Mucosa of descending colon (tissue), 3 donors: ENCODE measurements at regions not wholly inside any gene's neighbourhood (a gene's known extent, or its start where the extent isn't known, plus 50 kb on each side); places are given as distances from the start of the nearest gene placed in this dataset.

Experiments
- ATAC-seq: fragments of 200-7000 bp; cut with Tn5 transposase; one replicate; pipeline ENCODE4 v1.9.1; 2020; ENCODE audit warnings: mild to moderate bottlenecking, moderate library complexity
- DNase-seq, 3 donors: peaks; one replicate each; pipeline ENCODE4 v3.0.0-alpha.2; 2020
- H3K36me3 ChIP-seq: fragments of 200-600 bp; one replicate; pipeline ENCODE4 v1.8.0; 2021; ENCODE audit warnings: low read depth, mild to moderate bottlenecking
- H3K4me1 ChIP-seq: fragments of 200-600 bp; one replicate; pipeline ENCODE4 v1.8.0; 2021; ENCODE audit warnings: low read depth, mild to moderate bottlenecking
- H3K4me3 ChIP-seq: fragments of 200-600 bp; one replicate; pipeline ENCODE4 v1.8.0; 2021; ENCODE audit warnings: mild to moderate bottlenecking
- H3K9me3 ChIP-seq: fragments of 200-600 bp; one replicate; pipeline ENCODE4 v1.8.0; 2021; ENCODE audit warnings: mild to moderate bottlenecking
- CTCF ChIP-seq: fragments of 200-600 bp; IDR thresholded peaks from one replicate; pipeline ENCODE4 v1.8.0; 2022; ENCODE audit warnings: antibody characterized with exemption, mild to moderate bottlenecking
- intact Hi-C, 2 donors: fragments of 100-400 bp; cut with DNase I in 1 of 2; cut with micrococcal nuclease in 1 of 2; formaldehyde crosslinking; loops; one replicate each; pipeline versions ENCODE4 v1.11.0 to v1.11.1; 2022; cut with DNase I, micrococcal nuclease
- donor health status: DM: no; HTN: no; CAD: no; lungs with moderate emphysema.
- donor health status: DM: no; HTN: no; CAD: no.
- donor health status: DM: no; HTN: yes; CAD: no.

GRCh38 chr9:79469164-79469563, 102.6 kb upstream of the TLE4 start:
- H3K36me3 ChIP-seq = no peaks in the 10 kb centered on the region
- intact Hi-C loops = no loop called here

GRCh38 chr9:79470954-79471353, 100.8 kb upstream of the TLE4 start:
- H3K9me3 ChIP-seq = no peaks in the 10 kb centered on the region
- ATAC-seq = no peak

More at GRCh38 chr9:79469164-79469563, 102.6 kb upstream of the TLE4 start:
- ATAC-seq = no peak
- TF ChIP-seq CTCF = no peak
- Histone ChIP-seq H3K4me1 (no peaks in the 10 kb centered on the region), H3K9me3 (no peaks in the 10 kb centered on the region), H3K4me3 (no peak overlapping the region)
- DNase-seq = no peak

GRCh38 chr9:79471580-79472543, 99.9 kb upstream of the TLE4 start:
- peak; percentile 49 for ATAC-seq
- no peak for TF ChIP-seq CTCF
- Histone ChIP-seq H3K36me3 (no peaks in the 10 kb centered on the region), H3K4me1 (peaks cover 4% of the 10 kb centered on the region), H3K9me3 (no peaks in the 10 kb centered on the region), H3K4me3 (no peak overlapping the region)
- intact Hi-C loops = no loop called here
- peak in 2 of 3 donors; percentile 34 to 64 for DNase-seq

More at GRCh38 chr9:79470954-79471353, 100.8 kb upstream of the TLE4 start:
- DNase-seq = no peak
- Histone ChIP-seq H3K4me1 (no peaks in the 10 kb centered on the region), H3K36me3 (no peaks in the 10 kb centered on the region), H3K4me3 (no peak overlapping the region)
- intact Hi-C loops = no loop called here
- no peak for TF ChIP-seq CTCF

- Histone ChIP-seq H3K4me1 (peaks cover 17% of the 10 kb centered on the region), H3K4me3 (no peak overlapping the region), H3K9me3 (no peaks in the 10 kb centered on the region), H3K36me3 (no peaks in the 10 kb centered on the region)
- ATAC-seq (no peak), DNase-seq (no peak)
- intact Hi-C loops = no loop called here
- no peak for TF ChIP-seq CTCF
Observed at GRCh38 chr9:79473704-79474103, 98.1 kb upstream of the TLE4 start.

GRCh38 chr9:79477241-79477840, 94.4 kb upstream of the TLE4 start:
- intact Hi-C loops = no loop called here
- H3K4me3 ChIP-seq = no peak overlapping the region
- TF ChIP-seq CTCF = no peak
- ATAC-seq = peak; percentile 87
- H3K9me3 ChIP-seq = no peaks in the 10 kb centered on the region
- DNase-seq = peak in 1 of 3 donors; percentile 16
- no peaks in the 10 kb centered on the region for H3K36me3 ChIP-seq
- H3K4me1 ChIP-seq = peaks cover 17% of the 10 kb centered on the region
